GM19351 (cell line): ENCODE measurements at regions not wholly inside any gene's neighbourhood (a gene's known extent, or its start where the extent isn't known, plus 50 kb on each side); places are given as distances from the start of the nearest gene placed in this dataset.
"Not testable (repeated sequence)": the region's sequence is repeated elsewhere in the genome, so short reads cannot be mapped to it uniquely, and the experiment has no call there.

Source experiments
- ATAC-seq: cut with Tn5 transposase; IDR thresholded peaks from one replicate; pipeline ENCODE4 v1.9.1; 2021; ENCODE audit warnings: mild to moderate bottlenecking, moderate library complexity; ENCODE audit not compliant: unreplicated experiment

DNA sequence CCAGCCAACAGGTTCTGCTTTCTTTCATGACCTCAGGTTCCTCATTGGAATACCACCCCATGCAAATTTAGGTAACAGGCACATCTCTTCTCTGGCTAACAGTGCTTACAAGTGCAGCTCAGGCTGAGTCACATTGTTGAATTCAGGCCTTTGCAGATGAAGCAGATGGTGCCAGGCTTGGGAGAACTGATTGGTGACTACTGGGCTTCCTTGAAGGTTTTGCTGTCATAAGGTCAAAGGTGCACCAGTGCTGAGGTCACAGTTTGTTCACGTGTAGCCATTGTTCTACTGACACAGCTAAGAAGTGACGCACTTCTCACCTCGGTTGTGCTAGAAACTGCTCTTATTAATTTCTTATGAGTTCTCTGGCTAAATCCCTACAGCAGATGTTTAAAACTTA, 128.6 kb upstream of the BMPER start:
- ATAC-seq, result no peak

DNA sequence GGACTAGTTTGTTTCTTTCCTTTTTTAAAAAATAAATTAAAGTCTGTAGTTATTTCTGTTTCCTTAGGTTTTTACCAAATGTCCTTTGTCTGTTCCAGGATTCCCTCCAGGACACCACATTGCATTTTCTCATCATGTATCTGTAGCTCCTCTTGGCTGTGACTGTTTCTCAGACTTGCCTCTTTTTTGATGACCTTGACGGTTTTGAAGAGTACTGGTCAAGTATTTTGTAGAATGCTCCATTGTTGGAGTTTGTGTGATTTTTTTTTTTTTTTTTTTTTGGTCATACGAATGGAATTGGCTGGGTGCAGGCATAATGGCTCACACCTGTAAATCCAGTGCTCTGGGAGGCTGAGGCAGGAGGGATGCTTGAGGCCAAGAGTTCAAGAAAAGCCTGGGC, 127.1 kb upstream of the BMPER start:
- no peak for ATAC-seq

DNA sequence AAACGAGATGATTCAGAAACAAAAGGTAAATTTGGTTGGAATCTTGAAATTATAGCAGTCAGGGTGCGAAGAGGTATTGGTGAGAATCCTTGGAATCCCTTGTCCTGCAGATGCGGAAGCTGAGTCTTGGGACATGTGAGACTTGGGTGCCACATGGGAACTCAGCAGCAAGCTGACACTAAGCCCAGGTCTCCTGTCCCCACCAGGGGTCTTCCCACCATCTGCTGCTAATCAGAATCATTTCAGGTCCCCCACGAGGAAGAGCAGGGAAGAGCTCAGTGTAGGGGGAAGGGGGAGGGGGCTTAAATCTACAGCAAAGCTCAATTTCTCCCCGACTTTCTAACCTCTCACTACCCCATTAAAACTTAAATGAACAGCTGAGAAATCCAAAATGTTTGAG, 126.1 kb upstream of the BMPER start:
- no peak for ATAC-seq

DNA sequence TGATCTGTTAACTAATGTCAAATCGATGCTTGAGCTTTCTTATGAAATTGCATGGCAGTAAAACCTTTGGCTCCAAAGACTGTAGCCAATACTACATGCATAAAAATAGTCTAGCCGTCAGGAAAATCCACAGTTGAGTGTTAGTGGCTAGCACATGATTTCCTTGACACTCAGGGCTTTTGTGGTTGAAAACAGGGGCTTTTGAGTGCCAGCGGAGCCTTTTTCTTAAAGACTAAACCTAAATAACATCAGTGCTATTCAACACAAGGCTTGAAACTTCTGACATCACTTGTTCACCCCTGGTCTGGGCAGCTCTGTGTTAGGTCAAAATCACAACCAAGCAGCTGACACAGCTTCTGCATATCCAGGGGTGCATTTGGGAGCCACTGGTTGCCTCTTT, 124.2 kb upstream of the BMPER start:
- no peak for ATAC-seq

DNA sequence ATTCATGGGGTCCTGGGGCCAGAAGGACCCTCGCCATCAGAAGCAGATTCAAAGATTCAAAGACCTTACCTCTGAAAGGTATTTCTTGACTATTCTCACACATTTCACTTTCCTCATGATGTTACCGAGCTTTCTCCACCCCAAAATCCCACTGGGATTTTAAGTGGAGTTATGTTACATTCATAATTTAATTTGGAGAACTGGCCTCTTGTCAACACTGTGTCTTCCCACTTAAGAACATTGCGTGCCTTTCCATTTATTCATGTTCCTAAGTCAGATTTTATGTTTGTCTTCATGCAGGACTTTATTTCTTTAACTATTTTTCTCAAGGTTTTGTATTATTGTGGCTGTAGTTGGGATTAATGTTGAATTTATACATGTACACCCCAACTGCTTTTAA, 123.5 kb upstream of the BMPER start:
- no peak for ATAC-seq

DNA sequence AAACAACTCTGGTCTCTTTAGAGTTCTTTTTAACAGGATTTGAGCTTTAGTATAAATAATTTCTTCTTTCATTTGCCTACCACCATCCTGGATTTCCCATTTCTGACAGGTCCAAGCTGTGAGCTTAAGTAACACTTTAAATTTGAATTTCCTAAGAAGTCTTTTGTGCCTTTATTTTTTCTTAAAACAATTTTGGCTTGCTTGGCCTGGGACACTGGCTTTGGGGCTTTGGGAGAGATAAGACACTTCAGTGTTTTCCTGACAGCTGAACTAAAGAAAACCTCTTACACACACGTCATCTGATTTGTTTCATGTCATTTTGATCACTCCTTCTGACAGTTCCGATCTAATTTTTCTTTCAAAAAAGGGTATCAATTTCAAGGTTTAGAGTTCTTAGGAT, 121.3 kb upstream of the BMPER start:
- ATAC-seq, result no peak

DNA sequence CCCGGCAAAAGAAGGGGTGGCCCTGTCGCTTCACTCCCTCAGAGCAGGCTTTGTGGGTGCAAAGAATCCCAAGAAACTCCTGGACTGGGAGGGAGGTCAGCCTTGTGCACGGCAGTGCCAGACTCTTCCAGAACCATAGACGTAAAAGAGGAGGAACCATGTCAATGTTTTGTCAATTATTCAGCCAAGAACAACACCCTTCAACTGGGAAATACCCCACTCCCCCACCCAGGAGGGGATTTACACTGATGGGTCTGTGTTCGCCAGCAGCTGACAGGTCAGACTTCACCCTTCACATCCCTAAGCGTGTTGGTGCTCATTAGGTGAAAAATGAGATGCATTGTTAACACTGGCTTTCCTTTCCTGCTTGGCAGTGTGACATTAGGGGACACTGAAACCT, 116.8 kb upstream of the BMPER start:
- no peak for ATAC-seq

DNA sequence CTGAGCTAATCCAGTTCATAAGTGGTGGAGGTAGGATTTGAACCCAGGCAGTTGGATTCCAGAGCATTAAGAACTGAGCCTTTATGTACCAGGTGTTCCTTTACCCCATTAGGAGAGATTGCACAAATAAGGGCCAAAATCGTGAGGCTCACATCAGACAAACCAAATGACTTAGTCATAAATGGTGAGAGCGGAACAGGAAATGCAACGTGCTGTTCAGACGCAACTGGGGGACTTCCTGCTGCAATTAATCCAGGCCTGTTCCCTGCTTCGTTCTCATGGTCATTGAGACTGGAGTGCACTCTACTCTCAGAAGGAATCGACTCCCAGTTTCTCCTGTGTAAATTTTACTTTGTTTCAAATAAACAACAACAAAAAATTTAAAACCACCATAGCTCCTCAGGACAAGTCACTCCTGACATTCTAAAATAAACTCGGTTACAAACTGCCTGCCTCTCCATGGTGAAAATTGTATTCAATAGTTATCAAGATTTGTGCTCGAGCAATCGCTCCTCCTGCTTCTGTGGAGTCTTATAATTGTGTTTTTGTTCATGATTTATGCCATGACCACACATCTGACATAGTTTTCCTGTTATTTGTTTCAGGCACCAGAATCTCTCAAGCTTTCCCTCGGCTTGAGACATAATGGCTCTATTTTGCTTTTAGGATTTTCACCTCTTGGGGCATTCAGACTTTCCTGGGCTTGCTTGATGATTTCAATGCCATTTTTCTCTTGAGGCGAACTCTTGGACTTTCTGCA, 115.3 kb upstream of the BMPER start:
- no peak for ATAC-seq

DNA sequence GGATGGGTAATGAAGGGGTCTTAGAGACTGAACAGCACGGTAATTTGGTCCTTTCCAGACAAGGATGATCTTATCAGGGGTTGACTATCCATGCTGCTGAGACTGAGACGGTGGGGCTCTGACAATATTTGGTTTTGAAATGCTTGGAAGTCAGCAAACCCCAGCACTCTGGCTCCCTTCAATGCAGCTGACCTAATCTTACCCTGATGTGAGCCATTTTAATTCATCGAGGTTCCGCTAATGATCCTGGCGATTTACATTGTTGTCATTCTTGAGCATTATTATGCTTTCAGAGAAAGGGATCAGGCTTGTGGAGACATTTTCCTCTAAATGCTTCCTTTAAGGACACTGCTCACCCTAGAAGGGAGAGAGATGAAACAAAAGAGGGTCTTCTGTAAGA, 114.6 kb upstream of the BMPER start:
- no peak for ATAC-seq

DNA sequence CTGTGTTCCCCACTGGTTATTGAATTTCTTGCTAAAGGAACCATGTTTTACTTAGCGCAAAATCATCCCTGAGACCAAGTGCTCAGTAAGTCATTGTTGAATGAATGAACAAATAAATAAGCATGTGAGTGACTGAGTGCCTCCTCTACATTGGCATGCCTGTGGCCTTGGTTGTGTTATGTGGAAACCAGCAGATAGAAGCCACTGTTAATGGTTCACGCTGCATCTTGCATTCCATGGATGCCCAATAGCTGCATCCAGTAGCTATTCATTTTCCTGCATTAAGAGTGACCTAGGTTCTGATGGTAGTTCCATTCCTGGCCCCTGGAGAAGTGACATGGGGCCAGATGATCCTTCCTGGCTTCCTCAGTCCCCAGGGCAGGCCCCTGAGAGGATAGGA, 113.3 kb upstream of the BMPER start:
- no peak for ATAC-seq

DNA sequence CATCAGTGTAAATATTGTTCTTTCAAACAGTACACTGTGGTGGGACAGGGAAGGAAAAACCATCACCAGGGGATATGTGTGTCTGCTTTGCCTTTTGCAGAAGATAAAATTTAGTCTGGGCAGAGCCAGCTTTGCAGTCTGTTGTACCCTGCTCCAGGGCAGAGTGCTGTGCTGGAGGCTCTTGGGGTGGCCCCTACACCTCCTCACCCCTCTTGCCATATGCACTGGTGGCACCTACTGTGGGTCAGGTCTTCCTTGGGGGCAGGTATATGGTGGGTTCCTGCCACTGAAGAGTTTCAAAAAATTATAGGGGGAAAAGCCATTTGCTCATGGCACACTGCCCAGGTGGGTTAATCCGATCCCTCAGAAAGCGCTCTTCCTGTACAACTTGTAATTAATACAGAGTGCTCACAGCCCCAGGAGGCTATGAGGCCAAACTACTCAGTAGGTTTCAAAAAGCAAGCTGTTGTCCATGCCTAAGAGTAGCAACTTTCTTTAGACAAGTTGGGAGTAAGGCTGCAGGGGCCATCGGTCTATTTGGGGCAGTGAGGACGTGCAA, 112.7 kb upstream of the BMPER start:
- no peak for ATAC-seq

DNA sequence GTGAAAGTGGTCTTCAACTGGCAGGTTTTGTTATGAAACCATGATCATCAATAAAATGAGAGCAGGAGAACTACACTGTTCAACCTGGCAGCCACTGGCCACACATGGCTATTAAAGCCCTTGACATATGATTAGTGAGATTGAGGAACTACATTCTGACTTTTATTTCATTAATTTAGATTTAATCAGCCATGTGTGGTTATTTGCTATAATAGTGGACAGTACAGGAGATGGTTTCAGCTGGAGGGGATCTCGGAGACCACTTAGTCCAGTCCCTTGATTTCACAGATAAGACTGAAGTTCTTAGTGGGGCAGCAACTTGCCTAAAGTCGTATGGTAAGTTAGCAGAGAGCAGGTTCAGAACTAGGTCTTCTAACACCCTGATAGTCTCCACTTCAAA, 111.7 kb upstream of the BMPER start:
- ATAC-seq, result no peak

DNA sequence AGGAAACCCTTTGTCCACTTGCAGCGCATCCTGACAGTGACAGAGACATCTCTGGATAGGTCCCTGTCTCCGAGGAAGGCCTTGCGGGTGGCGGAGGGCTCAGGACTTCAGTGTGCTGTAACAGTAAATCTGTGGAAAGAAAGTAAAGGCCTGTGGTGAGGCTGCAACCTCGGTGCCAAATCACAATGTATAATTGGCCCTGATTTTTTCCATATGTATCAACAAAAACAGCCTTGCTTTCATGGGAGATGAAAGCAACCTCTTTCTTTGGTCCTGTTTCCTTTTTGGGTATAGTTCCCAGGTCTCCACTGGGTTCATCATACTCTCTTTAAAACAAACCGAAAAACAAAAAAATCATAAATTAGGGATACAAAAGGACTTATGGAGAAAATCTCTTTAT, 110.9 kb upstream of the BMPER start:
- no peak for ATAC-seq

DNA sequence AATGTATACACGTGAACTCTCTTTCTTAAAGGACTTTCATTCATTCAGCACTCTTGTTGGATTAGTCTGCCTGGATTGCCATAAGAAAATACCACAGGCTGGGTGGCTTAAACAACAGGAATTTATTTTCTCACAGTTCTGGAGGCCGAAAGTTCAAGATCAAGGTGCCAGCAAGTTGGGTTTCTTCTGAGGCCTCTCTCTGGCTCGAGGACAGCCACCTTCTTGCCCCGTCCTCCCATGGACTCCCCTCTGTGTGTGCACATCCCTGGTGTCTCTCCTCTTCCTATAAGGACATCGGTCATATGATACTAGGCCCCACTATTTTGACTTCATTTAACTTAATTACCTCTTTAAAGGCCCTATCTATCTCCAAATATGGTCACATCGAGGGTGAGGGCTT, 110.4 kb upstream of the BMPER start:
- ATAC-seq, result no peak

DNA sequence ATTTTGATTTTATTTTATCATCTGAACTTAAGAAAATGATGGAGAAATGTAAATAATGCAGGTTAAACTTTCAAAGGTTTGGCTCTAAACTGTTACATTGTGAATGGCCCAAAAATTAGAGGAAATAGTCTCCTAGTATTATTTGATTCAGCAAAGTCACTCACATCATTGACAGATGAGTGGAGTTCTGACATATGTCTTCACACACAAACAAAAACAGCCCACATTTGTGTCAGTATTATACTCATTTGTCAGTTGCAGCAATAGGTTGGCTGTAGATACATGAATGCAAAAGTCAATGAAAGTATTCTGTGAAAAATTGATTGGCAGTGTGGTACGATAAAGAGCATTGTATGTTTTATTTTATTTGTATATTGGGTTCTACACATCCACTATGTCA, 108.8 kb upstream of the BMPER start:
- no peak for ATAC-seq

DNA sequence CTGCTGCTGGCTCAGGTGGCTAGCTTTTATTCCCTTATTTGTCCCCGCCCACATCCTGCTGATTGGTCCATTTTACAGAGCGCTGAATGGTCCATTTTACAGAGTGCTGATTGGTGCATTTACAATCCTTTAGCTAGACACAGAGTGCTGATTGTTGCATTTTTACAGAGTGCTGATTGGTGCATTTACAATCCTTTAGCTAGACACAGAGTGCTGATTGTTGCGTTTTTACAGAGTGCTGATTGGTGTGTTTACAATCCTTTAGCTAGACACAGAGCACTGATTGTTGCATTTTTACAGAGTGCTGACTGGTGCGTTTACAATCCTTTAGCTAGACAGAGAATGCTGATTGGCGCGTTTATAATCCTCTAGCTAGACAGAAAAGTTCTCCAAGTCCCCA, 107.8 kb upstream of the BMPER start:
- not testable (repeated sequence) for ATAC-seq

DNA sequence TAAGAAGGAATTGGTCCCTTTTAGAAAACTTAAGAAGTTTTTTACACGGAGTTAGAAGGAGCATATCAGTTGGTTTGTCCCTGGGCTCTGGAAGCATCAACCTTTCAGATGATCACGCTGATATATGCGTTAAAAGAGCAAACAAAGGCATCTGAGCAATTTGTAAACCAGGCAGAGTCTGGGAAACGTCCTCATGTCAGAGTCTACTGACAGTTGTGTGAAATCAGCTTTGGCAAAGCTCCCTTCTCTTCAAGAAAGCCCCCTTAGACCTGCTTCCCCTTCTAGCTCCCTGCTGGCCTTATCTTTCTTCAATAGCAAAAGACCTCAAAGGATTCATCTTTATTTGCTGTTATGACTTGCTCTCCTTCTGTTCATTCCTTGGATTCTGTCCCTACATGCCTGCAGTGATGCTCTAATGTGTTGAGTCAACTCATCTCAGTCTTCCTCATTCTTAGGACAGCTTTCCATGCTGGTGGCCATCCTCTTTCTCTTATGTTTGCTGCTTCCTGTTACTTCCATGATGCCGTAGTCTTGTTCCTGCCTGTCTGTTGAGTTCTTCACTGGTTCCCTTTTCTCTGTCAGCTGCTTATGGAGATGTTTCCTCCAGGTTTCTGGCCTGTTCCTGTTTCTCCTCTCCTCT, 106.5 kb upstream of the BMPER start:
- ATAC-seq, result no peak

DNA sequence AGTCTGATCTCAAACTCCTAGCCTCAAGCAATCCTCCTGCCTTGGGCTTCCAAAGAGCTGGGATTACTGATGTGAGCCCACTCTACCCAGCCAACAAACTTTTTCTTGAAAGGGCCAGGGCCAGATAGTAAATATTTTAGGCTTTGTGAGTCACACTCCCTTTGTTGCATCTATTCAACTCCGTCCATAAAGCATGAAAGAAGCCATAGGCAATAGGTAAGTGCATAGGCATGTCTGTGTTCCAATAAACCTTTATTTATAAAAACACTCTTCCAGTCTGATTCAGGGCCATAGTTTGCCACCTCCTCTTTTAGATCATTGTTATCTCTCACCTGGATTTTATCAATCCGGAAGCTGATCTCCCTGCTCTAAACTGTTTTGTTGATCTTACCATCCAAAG, 105.6 kb upstream of the BMPER start:
- ATAC-seq, result no peak

DNA sequence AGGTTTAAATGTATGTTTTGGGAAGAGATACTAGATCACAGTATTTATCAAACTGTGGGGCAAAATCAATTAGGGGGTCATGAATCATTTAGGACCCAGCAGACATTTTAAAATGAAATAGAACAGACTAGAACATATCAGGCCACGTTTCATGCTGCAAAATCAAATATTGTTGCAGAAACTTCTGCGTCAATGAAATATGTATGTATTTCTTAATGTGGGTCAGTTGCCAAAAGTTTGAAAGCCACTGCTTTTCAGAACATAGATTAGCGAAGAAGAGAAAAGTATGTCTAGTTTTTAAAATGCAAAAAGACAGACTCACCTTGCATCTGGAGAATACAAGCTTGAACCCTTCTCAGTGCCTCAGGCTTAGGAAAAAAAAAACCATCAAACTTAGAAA, 102.7 kb upstream of the BMPER start:
- no peak for ATAC-seq

DNA sequence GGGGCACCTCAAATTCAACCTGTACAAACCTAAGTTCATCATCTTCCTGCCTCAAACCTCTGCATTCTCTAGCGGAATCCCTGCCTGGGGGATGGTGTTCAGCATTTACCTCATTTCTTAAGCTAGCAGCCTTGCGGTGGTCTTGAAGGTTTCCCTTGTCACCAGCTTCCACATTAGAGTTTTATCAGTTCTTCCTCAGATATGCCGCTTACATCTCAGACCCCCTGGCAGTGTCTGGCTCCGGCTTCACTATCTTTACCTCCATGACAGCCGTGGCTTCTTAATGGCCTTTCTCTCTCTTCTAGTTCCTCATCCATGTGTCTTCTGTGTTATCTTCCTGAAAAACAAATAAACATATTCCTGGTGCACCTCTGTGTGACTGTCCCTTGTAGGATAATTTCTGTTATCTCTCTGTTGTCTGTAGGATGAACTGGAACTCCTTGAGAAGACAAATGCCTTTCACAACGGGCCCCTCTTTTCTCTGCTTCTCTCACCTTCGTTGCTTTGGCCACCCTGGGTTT, 101.1 kb upstream of the BMPER start:
- no peak for ATAC-seq

DNA sequence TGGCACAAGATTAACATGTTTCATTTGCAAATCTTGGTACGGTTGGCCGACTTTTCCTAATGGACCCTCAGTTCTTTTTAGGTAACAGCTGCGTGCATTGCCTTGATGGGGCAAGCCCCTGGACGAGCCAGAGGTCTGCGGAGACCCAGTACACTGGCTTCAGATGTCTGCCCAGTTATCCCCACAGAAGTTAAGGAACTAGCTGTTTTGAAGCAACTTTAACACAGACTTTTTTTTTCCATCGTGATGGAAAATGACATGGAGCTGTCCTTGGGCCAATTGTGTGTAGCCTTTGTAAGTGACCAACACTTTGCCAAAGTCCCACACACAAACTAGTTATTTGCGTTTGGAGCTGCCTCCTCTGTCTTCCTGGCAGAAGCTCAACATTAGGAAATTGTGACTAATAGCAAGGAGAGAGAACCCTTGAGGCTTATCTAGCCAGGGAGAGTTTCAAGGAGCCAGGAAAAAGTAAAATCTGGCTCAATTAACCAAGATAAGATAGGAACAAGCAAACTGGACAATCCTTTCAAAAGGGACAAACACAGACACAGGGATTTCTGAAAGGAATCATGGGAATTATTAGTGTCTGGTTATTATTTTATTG, 99.6 kb upstream of the BMPER start:
- no peak for ATAC-seq
